ENCODE measurements at regions not wholly inside any gene's neighbourhood (a gene's known extent, or its start where the extent isn't known, plus 50 kb on each side); places are given as distances from the start of the nearest gene placed in this dataset.

- TF ChIP-seq, protein P1, sequence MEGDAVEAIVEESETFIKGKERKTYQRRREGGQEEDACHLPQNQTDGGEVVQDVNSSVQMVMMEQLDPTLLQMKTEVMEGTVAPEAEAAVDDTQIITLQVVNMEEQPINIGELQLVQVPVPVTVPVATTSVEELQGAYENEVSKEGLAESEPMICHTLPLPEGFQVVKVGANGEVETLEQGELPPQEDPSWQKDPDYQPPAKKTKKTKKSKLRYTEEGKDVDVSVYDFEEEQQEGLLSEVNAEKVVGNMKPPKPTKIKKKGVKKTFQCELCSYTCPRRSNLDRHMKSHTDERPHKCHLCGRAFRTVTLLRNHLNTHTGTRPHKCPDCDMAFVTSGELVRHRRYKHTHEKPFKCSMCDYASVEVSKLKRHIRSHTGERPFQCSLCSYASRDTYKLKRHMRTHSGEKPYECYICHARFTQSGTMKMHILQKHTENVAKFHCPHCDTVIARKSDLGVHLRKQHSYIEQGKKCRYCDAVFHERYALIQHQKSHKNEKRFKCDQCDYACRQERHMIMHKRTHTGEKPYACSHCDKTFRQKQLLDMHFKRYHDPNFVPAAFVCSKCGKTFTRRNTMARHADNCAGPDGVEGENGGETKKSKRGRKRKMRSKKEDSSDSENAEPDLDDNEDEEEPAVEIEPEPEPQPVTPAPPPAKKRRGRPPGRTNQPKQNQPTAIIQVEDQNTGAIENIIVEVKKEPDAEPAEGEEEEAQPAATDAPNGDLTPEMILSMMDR (IDR thresholded peaks at IDR 0.05): no peak
- TF ChIP-seq POLR2A (IDR thresholded peaks at IDR 0.05): no peak
- TF ChIP-seq EP300 (IDR thresholded peaks at IDR 0.05): no peak
Observed at GRCh38 chr2:23235736-23236135, 149.2 kb upstream of the KLHL29 start.

All from ovary (tissue), 3 donors.